Heart right ventricle (tissue), 16 donors: ENCODE measurements at regions not wholly inside any gene's neighbourhood (a gene's known extent, or its start where the extent isn't known, plus 50 kb on each side); places are given as distances from the start of the nearest gene placed in this dataset.

Experiments
- ATAC-seq, 8 donors: fragments of 200-7000 bp; cut with Tn5 transposase; one replicate each; pipeline ENCODE4 v1.9.1; 2020; ENCODE audit warnings: mild to moderate bottlenecking in 8 of 8, moderate library complexity in 8 of 8, moderate number of reproducible peaks in 1 of 8
- DNase-seq, 2 donors: peaks; one replicate each; pipeline ENCODE4 v3.0.0-alpha.2; 2020
- H3K27ac ChIP-seq, 10 donors: fragments of 200-600 bp; sonication (generic) in 2 of 10; one replicate each; pipeline versions ENCODE4 v1.5.0 to v1.8.0; 2020 to 2022; ENCODE audit warnings: mild to moderate bottlenecking in 3 of 10
- H3K27me3 ChIP-seq, 7 donors: fragments of 200-600 bp; one replicate each; pipeline ENCODE4 v1.8.0; 2021 to 2022; ENCODE audit warnings: mild to moderate bottlenecking in 2 of 7
- H3K36me3 ChIP-seq, 9 donors: fragments of 200-600 bp; sonication (generic) in 1 of 9; one replicate each; pipeline versions ENCODE4 v1.5.0 to v1.8.0; 2020 to 2022; ENCODE audit warnings: mild to moderate bottlenecking in 2 of 9
- H3K4me1 ChIP-seq, 9 donors: fragments of 200-600 bp; sonication (generic) in 1 of 9; one replicate each; pipeline versions ENCODE4 v1.5.0 to v1.8.0; 2020 to 2022; ENCODE audit warnings: mild to moderate bottlenecking in 4 of 9
- H3K4me3 ChIP-seq, 10 donors: fragments of 200-600 bp; sonication (generic) in 2 of 10; one replicate each; pipeline versions ENCODE4 v1.5.0 to v1.8.0; 2020 to 2022; ENCODE audit warnings: mild to moderate bottlenecking in 7 of 10, moderate library complexity in 2 of 10
- H3K9me3 ChIP-seq, 11 donors: fragments of 200-600 bp in 10 of 11; sonication (generic) in 2 of 11; one replicate each; pipeline versions ENCODE4 v1.5.0 to v1.8.0; 2013 to 2022; ENCODE audit warnings: mild to moderate bottlenecking in 2 of 11, control low read depth in 1 of 11, moderate library complexity in 1 of 11
- CTCF ChIP-seq, 9 donors: fragments of 200-600 bp; sonication (generic) in 2 of 9; IDR thresholded peaks; one replicate each; pipeline versions ENCODE4 v1.5.0 to v1.8.0; 2021 to 2022; ENCODE audit warnings: antibody characterized with exemption in 9 of 9, mild to moderate bottlenecking in 5 of 9, moderate library complexity in 1 of 9
- WGBS, 2 donors: extraction: QIAGEN DNeasy Blood & Tissue Kit; methylation state at CpG; one replicate each; pipeline ENCODE4 v1.1.7; 2013; ENCODE audit warnings: inconsistent platforms in 1 of 2; 5-methylcytosine and 5-hydroxymethylcytosine counted together
- intact Hi-C, 10 donors: fragments of 100-400 bp; cut with DNase I; formaldehyde crosslinking; loops; one replicate each; pipeline versions ENCODE4 v1.11.1 to v1.14.2; 2022
- donor health status: Arrhythmogenic right ventricular cardiomyopathy.
- donor health status: ischemic (EF 13 %, LVEDD 7.1; RV severe dilation, severe dysfunction).
- donor health status: healthy with polysubstance abuse.
- donor health status: DM: no; HTN: yes; CAD: no.
- donor health status: DM: no; HTN: no; CAD: no.
- donor health status: ischemic (EF 25% LVEDD 6.9; RV normal size, moderate dysfunction).
- donor health status: ischemic (EF 25% LVEDD 5.7; RV mildly dilated, moderate dysfunction).
- donor health status: healthy.
- donor health status: DM: yes; HTN: yes; CAD: no.
- donor health status: Ischemic cardiomyopathy.
- donor health status: ischemic (EF 35%, LVEDD 5.7; RV mildly dilated, moderate dysfunction).
- donor health status: nonischemic (EF 11% LVEDD 7.7; RV severe dilation, severe dysfunction).
- donor health status: DM: yes; HTN: yes; CAD: no.
- donor health status: PGD.
- donor health status: ischemic (EF 29% LVEDD 5.4; RV normal size, mild dysfunction).
- donor health status: nonischemic (EF 23%, LVEDD 6.1; RV moderate dilation, normal function).

GRCh38 chr11:128315933-128316332 lies 271.4 kb downstream of the ETS1 start:
- H3K36me3 ChIP-seq = no peaks in the 10 kb centered on the region
- WGBS, 2 donors = 84 to 90% methylated on average over 3 of the region's 3 CpGs
- ATAC-seq = no peak
- H3K27me3 ChIP-seq = no peaks in the 10 kb centered on the region
- no peak for TF ChIP-seq CTCF (IDR thresholded peaks at IDR 0.05)
- H3K4me1 ChIP-seq = peaks cover 0 to 19% (median 0%) of the 10 kb centered on the region in 9 donors
- no peak overlapping the region for H3K27ac ChIP-seq
- intact Hi-C loops = no loop called here
- H3K4me3 ChIP-seq = no peak overlapping the region
- DNase-seq = no peak
- H3K9me3 ChIP-seq = peaks cover 0 to 29% (median 6%) of the 10 kb centered on the region in 11 donors

- H3K4me3 ChIP-seq = no peak overlapping the region
Measured at GRCh38 chr11:128313931-128314330, 273.4 kb downstream of the ETS1 start.

GRCh38 chr11:128311742-128312719 lies 275.3 kb downstream of the ETS1 start:
- 63 to 64% methylated on average over 3 of the region's 3 CpGs for WGBS, 2 donors
- H3K4me1 ChIP-seq = peaks cover 0 to 4% (median 0%) of the 10 kb centered on the region in 9 donors
- DNase-seq (no peak), ATAC-seq (no peak)
- no peaks in the 10 kb centered on the region for H3K36me3 ChIP-seq
- intact Hi-C loops = no loop called here
- TF ChIP-seq CTCF (IDR thresholded peaks at IDR 0.05) = no peak
- no peak overlapping the region for H3K4me3 ChIP-seq
- no peaks in the 10 kb centered on the region for H3K27me3 ChIP-seq
- H3K27ac ChIP-seq = no peak overlapping the region
- peaks cover 0 to 29% (median 6%) of the 10 kb centered on the region in 11 donors for H3K9me3 ChIP-seq

More at GRCh38 chr11:128313931-128314330, 273.4 kb downstream of the ETS1 start:
- intact Hi-C loops = no loop called here
- Histone ChIP-seq H3K9me3 (peaks cover 0 to 29% (median 6%) of the 10 kb centered on the region in 11 donors), H3K4me1 (peaks cover 0 to 12% (median 0%) of the 10 kb centered on the region in 9 donors), H3K36me3 (no peaks in the 10 kb centered on the region), H3K27me3 (no peaks in the 10 kb centered on the region), H3K27ac (no peak overlapping the region)
- 96 to 100% methylated on average over 1 of the region's 1 CpG for WGBS, 2 donors
- no peak for ATAC-seq
- DNase-seq = no peak
- TF ChIP-seq CTCF (IDR thresholded peaks at IDR 0.05) = no peak

GRCh38 chr11:128310676-128311445 lies 276.5 kb downstream of the ETS1 start:
- 92 to 96% methylated on average over 7 of the region's 7 CpGs for WGBS, 2 donors

More at GRCh38 chr11:128310676-128311445, 276.5 kb downstream of the ETS1 start:
- Histone ChIP-seq H3K27ac (no peak overlapping the region), H3K4me1 (peaks cover 0 to 5% (median 0%) of the 10 kb centered on the region in 9 donors), H3K27me3 (no peaks in the 10 kb centered on the region), H3K9me3 (peaks cover 0 to 25% (median 6%) of the 10 kb centered on the region in 11 donors), H3K4me3 (no peak overlapping the region), H3K36me3 (no peaks in the 10 kb centered on the region)
- no peak for TF ChIP-seq CTCF (IDR thresholded peaks at IDR 0.05)
- intact Hi-C loops = no loop called here
- ATAC-seq = no peak
- DNase-seq = no peak
